ENCODE measurements at regions not wholly inside any gene's neighbourhood (a gene's known extent, or its start where the extent isn't known, plus 50 kb on each side); places are given as distances from the start of the nearest gene placed in this dataset.

DNA sequence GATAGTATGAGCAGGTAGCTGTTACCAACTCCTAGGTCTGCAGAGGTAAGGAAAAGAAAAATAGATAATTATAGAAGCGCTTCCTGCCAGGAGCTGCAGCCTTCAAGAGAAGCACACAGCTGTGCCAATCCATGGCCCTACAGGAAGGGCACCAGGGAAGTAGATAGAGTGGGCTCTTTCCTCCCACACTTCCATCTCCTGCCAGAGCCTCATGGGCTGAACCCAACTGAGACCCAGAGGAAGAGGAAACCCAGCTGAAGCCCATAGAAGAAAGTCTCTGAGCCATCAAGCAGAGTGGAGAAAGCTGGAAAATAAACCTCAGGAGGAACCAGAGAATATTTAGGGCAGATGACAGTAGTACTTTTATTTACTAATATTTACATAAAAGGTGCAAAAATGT is 146.7 kb upstream of the ATXN1 start:
- TF ChIP-seq, protein P1, sequence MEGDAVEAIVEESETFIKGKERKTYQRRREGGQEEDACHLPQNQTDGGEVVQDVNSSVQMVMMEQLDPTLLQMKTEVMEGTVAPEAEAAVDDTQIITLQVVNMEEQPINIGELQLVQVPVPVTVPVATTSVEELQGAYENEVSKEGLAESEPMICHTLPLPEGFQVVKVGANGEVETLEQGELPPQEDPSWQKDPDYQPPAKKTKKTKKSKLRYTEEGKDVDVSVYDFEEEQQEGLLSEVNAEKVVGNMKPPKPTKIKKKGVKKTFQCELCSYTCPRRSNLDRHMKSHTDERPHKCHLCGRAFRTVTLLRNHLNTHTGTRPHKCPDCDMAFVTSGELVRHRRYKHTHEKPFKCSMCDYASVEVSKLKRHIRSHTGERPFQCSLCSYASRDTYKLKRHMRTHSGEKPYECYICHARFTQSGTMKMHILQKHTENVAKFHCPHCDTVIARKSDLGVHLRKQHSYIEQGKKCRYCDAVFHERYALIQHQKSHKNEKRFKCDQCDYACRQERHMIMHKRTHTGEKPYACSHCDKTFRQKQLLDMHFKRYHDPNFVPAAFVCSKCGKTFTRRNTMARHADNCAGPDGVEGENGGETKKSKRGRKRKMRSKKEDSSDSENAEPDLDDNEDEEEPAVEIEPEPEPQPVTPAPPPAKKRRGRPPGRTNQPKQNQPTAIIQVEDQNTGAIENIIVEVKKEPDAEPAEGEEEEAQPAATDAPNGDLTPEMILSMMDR (IDR thresholded peaks at IDR 0.05) = no peak
- no peak for TF ChIP-seq ZFX (IDR thresholded peaks at IDR 0.05; ENCODE audit: borderline replicate concordance)
- H3K27ac ChIP-seq = no peak overlapping the region

DNA sequence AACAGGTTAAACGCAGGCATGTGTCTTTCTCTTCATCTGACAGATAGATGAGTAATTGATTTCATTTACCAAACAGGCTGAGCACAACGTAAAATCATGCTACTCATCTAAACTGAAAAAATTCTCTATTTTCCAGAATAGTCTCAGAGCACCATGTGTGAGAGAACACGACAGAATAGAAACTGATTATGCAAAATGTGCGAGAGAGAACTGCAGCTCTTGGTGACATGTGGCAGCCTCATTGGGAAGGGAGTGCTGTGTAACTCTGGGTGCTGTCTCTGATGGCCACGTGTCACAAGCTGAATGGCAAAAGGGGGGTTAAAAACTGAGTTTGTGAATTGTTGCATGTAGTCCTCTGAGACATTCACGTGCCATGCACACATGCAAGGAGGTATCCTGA is 143.7 kb upstream of the ATXN1 start:
- no peak overlapping the region for H3K27ac ChIP-seq
- TF ChIP-seq ZFX (IDR thresholded peaks at IDR 0.05; ENCODE audit: borderline replicate concordance) = no peak
- TF ChIP-seq, protein P1 (IDR thresholded peaks at IDR 0.05) = no peak

DNA sequence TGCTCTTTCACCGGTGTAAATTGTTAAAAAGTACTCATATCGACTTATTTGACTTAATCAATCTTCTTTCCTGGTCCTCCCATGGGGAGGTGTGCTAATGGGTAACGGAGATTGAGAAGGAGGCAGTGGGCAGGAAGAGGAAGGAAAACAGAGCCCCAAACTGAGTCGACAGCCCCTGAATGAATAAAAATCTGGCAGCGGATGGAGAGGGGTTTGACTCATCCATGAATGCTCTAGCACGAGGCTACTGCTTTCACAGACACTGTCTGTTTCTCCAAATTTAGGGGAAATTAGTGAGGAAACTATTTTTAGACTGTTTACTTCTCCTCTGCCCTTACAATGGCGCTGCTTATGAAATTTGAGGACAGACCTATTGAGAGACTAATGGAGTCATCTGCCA is 142.2 kb upstream of the ATXN1 start:
- TF ChIP-seq, protein P1 (IDR thresholded peaks at IDR 0.05) = no peak
- TF ChIP-seq ZFX (IDR thresholded peaks at IDR 0.05; ENCODE audit: borderline replicate concordance) = no peak
- H3K27ac ChIP-seq = no peak overlapping the region

DNA sequence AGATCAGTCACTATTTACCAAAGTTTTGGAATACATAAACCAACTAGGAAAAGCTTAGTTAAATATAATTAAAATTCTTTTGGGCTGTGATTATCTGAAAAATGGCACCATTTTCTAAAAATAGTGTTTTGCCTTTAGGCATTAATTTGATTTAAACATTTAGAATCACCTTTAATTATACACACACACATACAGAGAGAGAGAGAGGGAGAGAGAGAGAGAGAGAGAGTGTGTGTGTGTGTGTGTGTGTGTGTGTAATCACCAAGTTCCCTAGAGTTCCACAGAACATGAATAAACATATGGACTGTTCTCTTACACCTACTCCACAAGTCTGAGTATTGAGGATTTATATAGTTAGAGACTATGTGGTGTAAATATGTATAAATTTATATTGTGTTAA is 141.2 kb upstream of the ATXN1 start:
- no peak overlapping the region for H3K27ac ChIP-seq
- no peak for TF ChIP-seq ZFX (IDR thresholded peaks at IDR 0.05; ENCODE audit: borderline replicate concordance)
- TF ChIP-seq, protein P1 (IDR thresholded peaks at IDR 0.05) = no peak

DNA sequence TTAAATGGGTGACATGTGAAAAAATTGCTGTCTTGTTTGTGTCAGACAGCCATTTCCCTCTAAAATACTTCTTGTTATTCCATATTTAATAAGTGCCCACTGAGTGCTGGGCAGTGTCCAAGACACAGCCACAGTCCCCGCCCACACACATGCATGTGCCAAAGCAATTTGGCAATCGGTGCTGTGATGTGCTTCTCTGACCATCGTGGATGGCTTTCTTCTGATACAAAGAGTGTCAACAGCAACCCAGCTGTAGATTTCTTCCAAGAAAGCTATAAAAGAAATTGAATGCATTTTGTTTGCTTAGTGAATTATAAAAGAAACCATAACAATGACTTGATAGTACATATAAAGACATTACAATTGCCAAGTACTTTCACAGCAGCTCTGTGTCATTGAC is 140.5 kb upstream of the ATXN1 start:
- TF ChIP-seq, protein P1 (IDR thresholded peaks at IDR 0.05) = no peak
- TF ChIP-seq ZFX (IDR thresholded peaks at IDR 0.05; ENCODE audit: borderline replicate concordance) = no peak
- no peak overlapping the region for H3K27ac ChIP-seq

DNA sequence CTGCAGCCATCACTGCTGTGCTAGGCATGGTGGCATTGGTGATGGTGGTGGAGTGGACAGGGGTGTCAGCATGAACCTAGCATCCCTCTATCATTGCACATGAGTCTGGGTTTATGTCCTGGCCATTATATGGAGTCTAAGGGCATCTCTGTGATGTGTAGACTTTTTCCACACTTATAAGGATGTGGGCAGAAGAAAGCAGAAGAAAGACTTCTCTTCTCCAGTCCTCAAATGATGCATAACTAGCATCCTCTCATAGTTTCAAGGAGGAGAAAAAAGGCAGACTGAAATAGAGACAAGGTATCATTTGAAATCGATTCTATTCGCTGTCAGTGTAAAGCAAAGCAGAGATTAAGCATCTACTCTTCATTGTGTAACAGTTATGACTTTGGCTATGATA is 140.0 kb upstream of the ATXN1 start:
- H3K27ac ChIP-seq = no peak overlapping the region
- TF ChIP-seq, protein P1 (IDR thresholded peaks at IDR 0.05) = no peak
- no peak for TF ChIP-seq ZFX (IDR thresholded peaks at IDR 0.05; ENCODE audit: borderline replicate concordance)

DNA sequence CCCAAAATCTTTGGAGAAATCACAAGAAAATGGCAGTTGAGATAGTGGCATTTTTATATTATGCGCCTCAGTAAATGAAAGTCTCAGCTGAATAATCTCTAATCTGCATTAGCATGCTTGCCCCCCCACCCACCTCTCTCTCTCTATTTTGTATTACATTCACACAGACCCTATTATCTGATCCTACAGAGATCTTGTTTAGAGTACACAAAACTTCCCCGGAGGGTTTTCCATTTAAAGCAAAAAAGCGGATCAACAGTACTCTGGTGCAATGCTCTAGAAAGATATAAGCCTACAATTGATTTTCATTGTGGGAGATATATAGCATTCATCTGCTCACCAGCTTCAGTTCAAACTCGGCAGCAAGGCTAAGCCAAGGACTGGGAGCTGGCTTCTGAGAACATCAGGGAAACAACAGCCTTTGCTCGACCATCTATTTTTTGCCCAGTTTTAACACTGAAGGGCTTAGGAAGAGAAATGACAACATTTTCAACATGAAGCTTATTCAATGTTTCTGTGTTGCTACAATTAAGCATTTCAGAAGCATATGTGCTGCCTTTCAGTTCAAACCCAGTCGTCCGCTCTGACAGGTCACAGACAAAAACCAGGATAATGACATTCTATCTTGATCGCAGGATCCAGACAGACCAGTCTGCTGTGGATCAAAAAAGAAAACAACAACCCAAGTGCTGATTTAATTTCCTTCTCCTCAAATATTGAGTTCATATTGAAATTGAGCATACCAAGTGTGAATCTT is 137.6 kb upstream of the ATXN1 start:
- H3K27ac ChIP-seq = no peak overlapping the region
- TF ChIP-seq, protein P1 (IDR thresholded peaks at IDR 0.05) = no peak
- TF ChIP-seq ZFX (IDR thresholded peaks at IDR 0.05; ENCODE audit: borderline replicate concordance) = no peak

Data from 22Rv1 (cell line).